A549 (cell line): ENCODE measurements at regions not wholly inside any gene's neighbourhood (a gene's known extent, or its start where the extent isn't known, plus 50 kb on each side); places are given as distances from the start of the nearest gene placed in this dataset.

ENCODE experiments used
- ATAC-seq, 2 experiments: fragments of 200-7000 bp in 1 of 2; fragments of >200 bp in 1 of 2; cut with Nextera tagmentation in 1 of 2; cut with Tn5 transposase in 1 of 2; 3 replicates each; pipeline versions ENCODE4 v1.8.0 to v1.9.1; 2018 to 2020; ENCODE audit warnings: mild to moderate bottlenecking in 1 of 2, moderate library complexity in 1 of 2
- CTCF ChIA-PET: fragments of 300-600 bp; sonication (Branson Sonifier 250); formaldehyde crosslinking; extraction: SDS; loops from one replicate; lab custom pipeline; 2021; ENCODE audit warnings: antibody characterized with exemption, inconsistent platforms; lab: Yijun Ruan, JAX
- POLR2A ChIA-PET: fragments of 350-600 bp; formaldehyde crosslinking; extraction: SDS; loops from one replicate; lab custom pipeline; 2021; ENCODE audit warnings: antibody characterized with exemption, inconsistent platforms; lab: Yijun Ruan, JAX
- DNase-seq, 2 experiments: peaks; one replicate each; pipeline versions ENCODE4 v3.0.0 to v3.0.0-alpha.2; 2011 to 2016; ENCODE audit warnings: low read depth in 1 of 2, low spot score in 1 of 2
- FAIRE-seq: peaks from 2 replicates; lab custom pipeline; 2011; peaks lifted over from hg19 to GRCh38; lab: Jason Lieb, UNC
- H3K27ac ChIP-seq, 2 experiments: fragments of >200 bp; sonication (Bioruptor Twin); formaldehyde crosslinking; 3 replicates each; pipeline ENCODE4 v1.5.1; 2016 to 2017
- H3K4me1 ChIP-seq: fragments of >200 bp; sonication (Bioruptor Twin); formaldehyde crosslinking; 3 replicates; pipeline ENCODE4 v1.6.1; 2016
- H3K4me2 ChIP-seq: fragments of >200 bp; sonication (Bioruptor Twin); formaldehyde crosslinking; 3 replicates; pipeline ENCODE4 v1.6.1; 2016
- H3K4me3 ChIP-seq: fragments of >200 bp; sonication (Bioruptor Twin); formaldehyde crosslinking; 3 replicates; pipeline ENCODE4 v1.5.1; 2016
- H3K9me3 ChIP-seq: fragments of >200 bp; sonication (Bioruptor Twin); formaldehyde crosslinking; 3 replicates; pipeline ENCODE4 v1.6.1; 2016
- BCL3 ChIP-seq: fragments of >200 bp; sonication (Bioruptor Twin); formaldehyde crosslinking; IDR thresholded peaks from 3 replicates; pipeline ENCODE4 v1.6.1; 2016
- BHLHE40 ChIP-seq: IDR thresholded peaks from 2 replicates; pipeline ENCODE4 v1.6.1; 2012; ENCODE audit warnings: low read depth, low read length, inconsistent platforms
- CEBPB ChIP-seq, 2 experiments: fragments of >200 bp in 1 of 2; sonication (Bioruptor Twin) in 1 of 2; formaldehyde crosslinking in 1 of 2; IDR thresholded peaks; 2 replicates each; pipeline ENCODE4 v1.6.1; 2012 to 2016
- EHF ChIP-seq: fragments of 250-450 bp; sonication (Bioruptor Pico); IDR thresholded peaks from 2 replicates; pipeline ENCODE4 v1.5.0; 2020; ENCODE audit warnings: mild to moderate bottlenecking
- EP300 ChIP-seq, 2 experiments: fragments of >200 bp; sonication (Bioruptor Twin); formaldehyde crosslinking; IDR thresholded peaks; 2 replicates in 1 of 2; 3 replicates in 1 of 2; pipeline ENCODE4 v1.6.1; 2016 to 2017
- FOSB ChIP-seq: fragments of 250-450 bp; sonication (Bioruptor Pico); IDR thresholded peaks from 2 replicates; pipeline ENCODE4 v1.5.0; 2020; ENCODE audit warnings: mild to moderate bottlenecking, moderate library complexity
- GATA3 ChIP-seq: IDR thresholded peaks from 2 replicates; pipeline ENCODE4 v1.6.1; 2012; ENCODE audit warnings: borderline replicate concordance
- HEYL ChIP-seq: fragments of 250-450 bp; sonication (Bioruptor Pico); IDR thresholded peaks from 2 replicates; pipeline ENCODE4 v1.8.0; 2021; ENCODE audit warnings: mild to moderate bottlenecking, moderate library complexity
- HOXA7 ChIP-seq: fragments of 250-450 bp; sonication (Bioruptor Pico); IDR thresholded peaks from 2 replicates; pipeline ENCODE4 v1.5.0; 2020; ENCODE audit warnings: mild to moderate bottlenecking, moderate library complexity
- HOXB5 ChIP-seq: fragments of 250-450 bp; sonication (Bioruptor Pico); IDR thresholded peaks from 2 replicates; pipeline ENCODE4 v1.5.0; 2020; ENCODE audit warnings: mild to moderate bottlenecking, moderate library complexity
- JUN ChIP-seq, 2 experiments: fragments of >200 bp; sonication (Bioruptor Twin); formaldehyde crosslinking; IDR thresholded peaks; 2 replicates in 1 of 2; 3 replicates in 1 of 2; pipeline ENCODE4 v1.6.1; 2016 to 2017
- JUNB ChIP-seq: fragments of >200 bp; sonication (Bioruptor Twin); formaldehyde crosslinking; IDR thresholded peaks from 2 replicates; pipeline ENCODE4 v1.6.1; 2016
- KDM5A ChIP-seq: fragments of 200-600 bp; sonication (generic); IDR thresholded peaks from 2 replicates; pipeline ENCODE4 v1.6.1; 2016; ENCODE audit warnings: antibody characterized with exemption, mild to moderate bottlenecking
- MYC ChIP-seq: IDR thresholded peaks from 2 replicates; pipeline ENCODE4 v1.6.1; 2012; ENCODE audit warnings: mild to moderate bottlenecking, inconsistent platforms, low read length, improper control_type of control experiment, borderline replicate concordance
- NFE2L2 ChIP-seq: fragments of 150-350 bp; conservative IDR thresholded peaks from 2 replicates; pipeline ENCODE4 v1.6.1; 2014; ENCODE audit warnings: low read length
- PBX3 ChIP-seq: IDR thresholded peaks from 2 replicates; pipeline ENCODE4 v1.6.1; 2012
- PHF8 ChIP-seq: fragments of 200-600 bp; sonication (generic); IDR thresholded peaks from 2 replicates; pipeline ENCODE4 v1.6.1; 2016; ENCODE audit warnings: low read depth, mild to moderate bottlenecking, antibody characterized with exemption, moderate library complexity, borderline replicate concordance
- POLR2A ChIP-seq: IDR thresholded peaks from 2 replicates; pipeline ENCODE4 v1.6.1; 2012; ENCODE audit warnings: mild to moderate bottlenecking, low read length
- POLR2AphosphoS2 ChIP-seq: conservative IDR thresholded peaks from 2 replicates; pipeline ENCODE4 v1.6.1; 2012; ENCODE audit warnings: low read length, improper control_type of control experiment, inconsistent platforms
- RAD21 ChIP-seq, 2 experiments: fragments of >200 bp in 1 of 2; sonication (Bioruptor Twin) in 1 of 2; formaldehyde crosslinking in 1 of 2; IDR thresholded peaks in 1 of 2; conservative IDR thresholded peaks in 1 of 2; 2 replicates in 1 of 2; 3 replicates in 1 of 2; pipeline ENCODE4 v1.6.1; 2012 to 2018; ENCODE audit warnings: inconsistent platforms in 1 of 2
- RCOR1 ChIP-seq: fragments of 150-350 bp; IDR thresholded peaks from 2 replicates; pipeline ENCODE4 v1.6.1; 2014; ENCODE audit warnings: antibody characterized with exemption, low read length, low read depth
- SREBF2 ChIP-seq: fragments of 450-650 bp; IDR thresholded peaks from 2 replicates; pipeline ENCODE4 v1.6.1; 2014; ENCODE audit warnings: mild to moderate bottlenecking, moderate library complexity
- TFCP2L1 ChIP-seq: fragments of 250-450 bp; sonication (Bioruptor Pico); IDR thresholded peaks from 2 replicates; pipeline ENCODE4 v1.5.0; 2021; ENCODE audit warnings: mild to moderate bottlenecking
- TP53 ChIP-seq: fragments of 250-450 bp; sonication (Bioruptor Pico); IDR thresholded peaks from 2 replicates; pipeline ENCODE4 v1.5.0; 2021; ENCODE audit warnings: mild to moderate bottlenecking, moderate library complexity
- USF2 ChIP-seq: fragments of 450-650 bp; IDR thresholded peaks from 2 replicates; pipeline ENCODE4 v1.6.1; 2014; ENCODE audit warnings: antibody characterized with exemption
- ZSCAN20 ChIP-seq: fragments of 250-450 bp; sonication (Bioruptor Pico); IDR thresholded peaks from 2 replicates; pipeline ENCODE4 v1.8.0; 2022; ENCODE audit warnings: mild to moderate bottlenecking, moderate library complexity
- WGBS: methylation state at CpG from one replicate; pipeline ENCODE4 v1.1.6; 2017; ENCODE audit errors: missing lambda C conversion rate; 5-methylcytosine and 5-hydroxymethylcytosine counted together

- DNase-seq = no peak
- FAIRE-seq = no peak
- no peaks in the 10 kb centered on the region; the same call in 2 of the 3 replicates for H3K9me3 ChIP-seq
- H3K27ac ChIP-seq = no peak overlapping the region
- H3K4me1 ChIP-seq = no peaks in the 10 kb centered on the region
- no peak overlapping the region for H3K4me2 ChIP-seq
- ChIA-PET CTCF (interaction anchor here (0.6 kb wide), 1 partner anchor 166 kb away, joined by 3 read pairs; no protein-coding TSS in a partner anchor), POLR2A (no interaction called here)
- H3K4me3 ChIP-seq = no peak overlapping the region
- ATAC-seq = no peak
- TF ChIP-seq POLR2AphosphoS2 (no peak), EHF (no peak), EP300 (IDR thresholded peaks at IDR 0.05) (no peak), NFE2L2 (no peak), PBX3 (no peak), JUN (IDR thresholded peaks at IDR 0.05) (no peak), HOXA7 (CRISPR knock-in tag) (no peak), KDM5A (no peak), RCOR1 (no peak), SREBF2 (no peak), RAD21 (conservative IDR thresholded peaks at IDR 0.05 in 1 of 2, IDR thresholded peaks at IDR 0.05 in 1 of 2) (no peak), MYC (no peak), POLR2A (no peak), ZSCAN20 (no peak)
Measured at GRCh38 chr3:110750201-110750600, 321.4 kb upstream of the NECTIN3 start.

- Histone ChIP-seq H3K4me1 (no peaks in the 10 kb centered on the region), H3K4me2 (no peak overlapping the region), H3K4me3 (no peak overlapping the region), H3K9me3 (no peaks in the 10 kb centered on the region), H3K27ac (no peak overlapping the region)
- FAIRE-seq = no peak
- ChIA-PET POLR2A (no interaction called here), CTCF (no interaction called here)
- ATAC-seq = no peak
- DNase-seq = no peak
- WGBS = 78% methylated on average over 3 of the region's 3 CpGs
- TF ChIP-seq USF2 = no peak
- no peak for TF ChIP-seq BHLHE40
- no peak for TF ChIP-seq CEBPB (IDR thresholded peaks at IDR 0.05)
- TF ChIP-seq HOXB5 (CRISPR knock-in tag) = no peak
- no peak for TF ChIP-seq FOSB (CRISPR knock-in tag)
Measured at GRCh38 chr3:110752307-110752706, 319.3 kb upstream of the NECTIN3 start.

- ATAC-seq = no peak
- Histone ChIP-seq H3K9me3 (no peaks in the 10 kb centered on the region), H3K27ac (no peak overlapping the region), H3K4me1 (no peaks in the 10 kb centered on the region), H3K4me2 (no peak overlapping the region), H3K4me3 (no peak overlapping the region)
- no peak for FAIRE-seq
- TF ChIP-seq KDM5A (no peak), EHF (no peak), HOXB5 (CRISPR knock-in tag) (no peak), TP53 (CRISPR knock-in tag) (no peak)
- POLR2A ChIA-PET = no interaction called here
- CTCF ChIA-PET = interaction anchor here (1.1 to 1.2 kb wide), 2 partner anchors 11 to 89 kb away, joined by 3 read pairs; no protein-coding TSS in a partner anchor
- 96% methylated on average over 1 of the region's 1 CpG for WGBS
- no peak for DNase-seq
Measured at GRCh38 chr3:110753516-110753915, 318.1 kb upstream of the NECTIN3 start.

GRCh38 chr3:110754212-110754916 lies 317.3 kb upstream of the NECTIN3 start:
- Histone ChIP-seq H3K4me2 (no peak overlapping the region), H3K4me1 (no peaks in the 10 kb centered on the region), H3K4me3 (no peak overlapping the region), H3K9me3 (no peaks in the 10 kb centered on the region), H3K27ac (no peak overlapping the region)
- no peak for FAIRE-seq
- no peak for DNase-seq
- TF ChIP-seq PHF8 (no peak), HEYL (CRISPR knock-in tag) (no peak), GATA3 (no peak), BCL3 (no peak), JUNB (no peak), NFE2L2 (no peak), TP53 (CRISPR knock-in tag) (no peak), TFCP2L1 (CRISPR knock-in tag) (no peak), USF2 (no peak)
- POLR2A ChIA-PET = no interaction called here
- ATAC-seq = no peak
- CTCF ChIA-PET = interaction anchor here (0.6 to 1.2 kb wide), 2 partner anchors 10 to 11 kb away, joined by 3 read pairs; no protein-coding TSS in a partner anchor
- WGBS = 51% methylated on average over 3 of the region's 3 CpGs
